GM12892 (cell line): ENCODE measurements at regions not wholly inside any gene's neighbourhood (a gene's known extent, or its start where the extent isn't known, plus 50 kb on each side); places are given as distances from the start of the nearest gene placed in this dataset.

Experiments
- DNase-seq: peaks from one replicate; pipeline ENCODE4 v3.0.0; 2011; ENCODE audit not compliant: insufficient read length
- FAIRE-seq: peaks from 2 replicates; lab custom pipeline; 2011; peaks lifted over from hg19 to GRCh38; lab: Jason Lieb, UNC
- POLR2A ChIP-seq: IDR thresholded peaks from 2 replicates; pipeline ENCODE4 v1.6.1; 2011; ENCODE audit warnings: low read depth, low read length, control low read depth
- POLR2AphosphoS5 ChIP-seq: IDR thresholded peaks from 2 replicates; pipeline ENCODE4 v1.6.1; 2011; ENCODE audit warnings: low read depth, low read length, control low read depth
- TAF1 ChIP-seq: IDR thresholded peaks from 2 replicates; pipeline ENCODE4 v1.6.1; 2011; ENCODE audit warnings: low read depth, mild to moderate bottlenecking, control low read depth, low read length, borderline replicate concordance

- no peak for DNase-seq
- TF ChIP-seq POLR2A (no peak), POLR2AphosphoS5 (no peak), TAF1 (no peak)
- no peak for FAIRE-seq
These were observed 113.0 kb downstream of the MMRN1 start for GRCh38 chr4:90007494-90008167.

- TF ChIP-seq TAF1 (no peak), POLR2AphosphoS5 (no peak), POLR2A (no peak)
- no peak for DNase-seq
- no peak for FAIRE-seq
These were observed 114.3 kb upstream of the CCSER1 start for GRCh38 chr4:90012918-90013317.

GRCh38 chr4:90024519-90024918 lies 102.7 kb upstream of the CCSER1 start:
- DNase-seq (no peak), FAIRE-seq (no peak)
- no peak for TF ChIP-seq POLR2A
- no peak for TF ChIP-seq POLR2AphosphoS5
- no peak for TF ChIP-seq TAF1

- FAIRE-seq = peak; percentile 77
- no peak for DNase-seq
These were observed 101.9 kb upstream of the CCSER1 start for GRCh38 chr4:90025248-90025647.

GRCh38 chr4:90027565-90027964 lies 99.6 kb upstream of the CCSER1 start:
- no peak for DNase-seq
- no peak for FAIRE-seq
- no peak for TF ChIP-seq POLR2AphosphoS5
- no peak for TF ChIP-seq POLR2A

More at GRCh38 chr4:90025248-90025647, 101.9 kb upstream of the CCSER1 start:
- TF ChIP-seq POLR2AphosphoS5 (no peak), TAF1 (no peak), POLR2A (no peak)

GRCh38 chr4:90028460-90028859 lies 98.7 kb upstream of the CCSER1 start:
- FAIRE-seq (no peak), DNase-seq (no peak)
- no peak for TF ChIP-seq TAF1
- no peak for TF ChIP-seq POLR2AphosphoS5
- TF ChIP-seq POLR2A = no peak

GRCh38 chr4:90030202-90030601 lies 97.0 kb upstream of the CCSER1 start:
- TF ChIP-seq TAF1 (no peak), POLR2A (no peak)
- FAIRE-seq (no peak), DNase-seq (no peak)

GRCh38 chr4:90030953-90031352 lies 96.2 kb upstream of the CCSER1 start:
- FAIRE-seq = no peak
- DNase-seq = no peak
- no peak for TF ChIP-seq POLR2A
- no peak for TF ChIP-seq TAF1
- TF ChIP-seq POLR2AphosphoS5 = no peak

- FAIRE-seq (no peak), DNase-seq (no peak)
- no peak for TF ChIP-seq TAF1
- TF ChIP-seq POLR2AphosphoS5 = no peak
- no peak for TF ChIP-seq POLR2A
These were observed 88.1 kb upstream of the CCSER1 start for GRCh38 chr4:90039122-90039521.

GRCh38 chr4:90051999-90052398 lies 75.2 kb upstream of the CCSER1 start:
- DNase-seq (no peak), FAIRE-seq (no peak)
- no peak for TF ChIP-seq TAF1
- TF ChIP-seq POLR2A = no peak
- no peak for TF ChIP-seq POLR2AphosphoS5

GRCh38 chr4:90057091-90057490 lies 70.1 kb upstream of the CCSER1 start:
- FAIRE-seq (no peak), DNase-seq (no peak)
- no peak for TF ChIP-seq TAF1
- TF ChIP-seq POLR2A = no peak
- no peak for TF ChIP-seq POLR2AphosphoS5

GRCh38 chr4:90060039-90060438 lies 67.2 kb upstream of the CCSER1 start:
- no peak for FAIRE-seq

GRCh38 chr4:90061881-90062280 lies 65.3 kb upstream of the CCSER1 start:
- DNase-seq = no peak
- FAIRE-seq = no peak
- TF ChIP-seq POLR2A (no peak), POLR2AphosphoS5 (no peak), TAF1 (no peak)

More at GRCh38 chr4:90060039-90060438, 67.2 kb upstream of the CCSER1 start:
- DNase-seq = no peak
- TF ChIP-seq POLR2A = no peak
- TF ChIP-seq TAF1 = no peak
- no peak for TF ChIP-seq POLR2AphosphoS5

- no peak for DNase-seq
- no peak for TF ChIP-seq POLR2AphosphoS5
- no peak for TF ChIP-seq TAF1
- no peak for TF ChIP-seq POLR2A
- no peak for FAIRE-seq
These were observed 63.0 kb upstream of the CCSER1 start for GRCh38 chr4:90064196-90064595.
